Calu3 (cell line): ENCODE measurements at regions not wholly inside any gene's neighbourhood (a gene's known extent, or its start where the extent isn't known, plus 50 kb on each side); places are given as distances from the start of the nearest gene placed in this dataset.

Experiments used
- BruUV-seq: library from RNA; stranded (reverse); fragments of 400-500 nt; replicated peaks from 2 replicates; lab custom pipeline; 2021; lab: Mats Ljungman, UMichigan
- CTCF ChIA-PET: fragments of 300-600 bp; sonication (Branson Sonifier 250); formaldehyde crosslinking; loops from one replicate; lab custom pipeline; 2022; ENCODE audit warnings: antibody characterized with exemption; lab: Charles Lee
- DNase-seq: peaks from one replicate; pipeline ENCODE4 v3.0.0; 2022
- H3K27ac Mint-ChIP-seq: one replicate; pipeline ENCODE4 v1.8.0; 2022; ENCODE audit warnings: mixed read lengths; ENCODE audit not compliant: unreplicated experiment
- H3K27me3 Mint-ChIP-seq: one replicate; pipeline ENCODE4 v1.8.0; 2022; ENCODE audit warnings: mixed read lengths; ENCODE audit not compliant: unreplicated experiment
- H3K36me3 Mint-ChIP-seq: one replicate; pipeline ENCODE4 v1.8.0; 2022; ENCODE audit warnings: mild to moderate bottlenecking, moderate library complexity, mixed read lengths; ENCODE audit not compliant: insufficient read depth, unreplicated experiment
- H3K4me1 Mint-ChIP-seq: one replicate; pipeline ENCODE4 v1.8.0; 2022; ENCODE audit warnings: mild to moderate bottlenecking, low read depth, mixed read lengths; ENCODE audit not compliant: unreplicated experiment
- H3K4me3 Mint-ChIP-seq: one replicate; pipeline ENCODE4 v1.8.0; 2022; ENCODE audit warnings: mild to moderate bottlenecking, low read depth, moderate library complexity, mixed read lengths; ENCODE audit not compliant: unreplicated experiment
- H3K9me3 Mint-ChIP-seq: one replicate; pipeline ENCODE4 v1.8.0; 2022; ENCODE audit warnings: low read depth, mixed read lengths; ENCODE audit not compliant: unreplicated experiment
- CTCF ChIP-seq: fragments of 200-600 bp; IDR thresholded peaks from one replicate; pipeline ENCODE4 v1.8.0; 2022; ENCODE audit warnings: antibody characterized with exemption; ENCODE audit not compliant: unreplicated experiment
- intact Hi-C: fragments of 100-400 bp; cut with micrococcal nuclease; formaldehyde crosslinking; loops from one replicate; pipeline ENCODE4 v1.10.0; 2022; ENCODE audit not compliant: unreplicated experiment

GRCh38 chr3:124082343-124082742 is 90.4 kb upstream of the ROPN1 start:
- no peaks in the 10 kb centered on the region for H3K9me3 Mint-ChIP-seq
- BruUV-seq, result no TSS peak
- no peaks in the 10 kb centered on the region for H3K36me3 Mint-ChIP-seq
- H3K4me1 Mint-ChIP-seq, result no peaks in the 10 kb centered on the region
- intact Hi-C loops, result no loop called here
- H3K4me3 Mint-ChIP-seq, result no peak overlapping the region
- TF ChIP-seq CTCF, result no peak
- CTCF ChIA-PET, result no interaction called here
- DNase-seq, result no peak
- H3K27ac Mint-ChIP-seq, result no peak overlapping the region
- H3K27me3 Mint-ChIP-seq, result peaks cover 83% of the 10 kb centered on the region

GRCh38 chr3:124084022-124084881 is 92.3 kb upstream of the ROPN1 start:
- H3K27ac Mint-ChIP-seq, result no peak overlapping the region
- H3K4me1 Mint-ChIP-seq, result no peaks in the 10 kb centered on the region
- H3K27me3 Mint-ChIP-seq, result peaks cover 86% of the 10 kb centered on the region
- BruUV-seq, result no TSS peak
- CTCF ChIA-PET, result no interaction called here
- intact Hi-C loops, result no loop called here
- no peak overlapping the region for H3K4me3 Mint-ChIP-seq
- no peak for TF ChIP-seq CTCF
- no peaks in the 10 kb centered on the region for H3K36me3 Mint-ChIP-seq
- DNase-seq, result no peak
- H3K9me3 Mint-ChIP-seq, result no peaks in the 10 kb centered on the region

- H3K36me3 Mint-ChIP-seq, result no peaks in the 10 kb centered on the region
Observed at GRCh38 chr3:124088801-124089200, 96.9 kb upstream of the ROPN1 start.

GRCh38 chr3:124089214-124089613 is 97.3 kb upstream of the ROPN1 start:
- H3K4me1 Mint-ChIP-seq, result no peaks in the 10 kb centered on the region
- no peak overlapping the region for H3K27ac Mint-ChIP-seq
- intact Hi-C loops, result loop anchor here (5.0 kb wide), 1 partner anchor 93 kb away; no protein-coding TSS in a partner anchor
- H3K9me3 Mint-ChIP-seq, result no peaks in the 10 kb centered on the region
- DNase-seq, result no peak
- CTCF ChIA-PET, result no interaction called here
- peaks cover 100% of the 10 kb centered on the region for H3K27me3 Mint-ChIP-seq
- no peaks in the 10 kb centered on the region for H3K36me3 Mint-ChIP-seq
- H3K4me3 Mint-ChIP-seq, result no peak overlapping the region
- BruUV-seq, result no TSS peak
- TF ChIP-seq CTCF, result no peak

More at GRCh38 chr3:124088801-124089200, 96.9 kb upstream of the ROPN1 start:
- Mint-ChIP-seq H3K27me3 (peaks cover 100% of the 10 kb centered on the region), H3K4me3 (no peak overlapping the region), H3K4me1 (no peaks in the 10 kb centered on the region), H3K9me3 (no peaks in the 10 kb centered on the region), H3K27ac (no peak overlapping the region)
- intact Hi-C loops, result loop anchor here (5.0 kb wide), 1 partner anchor 94 kb away; no protein-coding TSS in a partner anchor
- BruUV-seq, result no TSS peak
- no peak for TF ChIP-seq CTCF
- DNase-seq, result no peak
- CTCF ChIA-PET, result interaction anchor here (0.7 kb wide), 1 partner anchor 56 kb away, joined by 3 read pairs; no protein-coding TSS in a partner anchor
